ENCODE measurements at regions not wholly inside any gene's neighbourhood (a gene's known extent, or its start where the extent isn't known, plus 50 kb on each side); places are given as distances from the start of the nearest gene placed in this dataset.
"Not testable (repeated sequence)": the region's sequence is repeated elsewhere in the genome, so short reads cannot be mapped to it uniquely, and the experiment has no call there.

DNA sequence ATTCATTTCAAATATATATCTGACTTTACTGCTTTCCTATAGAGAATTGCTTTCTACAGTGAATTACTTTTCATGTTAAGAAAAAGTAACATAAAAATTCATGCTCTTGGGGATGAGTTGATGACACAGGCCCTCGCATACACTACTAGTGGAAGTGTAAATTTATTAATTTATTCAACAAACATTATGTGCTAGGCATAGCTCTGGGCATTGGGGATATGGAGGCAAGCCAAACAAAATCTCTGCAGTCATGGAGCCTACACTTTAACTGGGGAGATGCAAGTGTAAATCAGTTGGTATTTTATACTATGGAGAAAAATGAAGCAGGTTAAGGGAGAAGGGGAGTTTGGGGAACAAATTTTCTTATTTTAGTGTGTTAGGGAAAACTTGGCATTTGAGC, 340.7 kb downstream of the RAP2B start:
- no peaks in the 10 kb centered on the region for H3K36me3 ChIP-seq (ENCODE audit: control insufficient read depth in 3 of 3, insufficient read depth in 3 of 3, low read length in 3 of 3)
- no peak overlapping the region for H3K27ac ChIP-seq (ENCODE audit: low read depth, low read length)
- H3K4me3 ChIP-seq (ENCODE audit: low read length in 3 of 3): no peak overlapping the region
- no peaks in the 10 kb centered on the region for H3K4me1 ChIP-seq (ENCODE audit: control insufficient read depth in 3 of 3, insufficient read depth in 3 of 3, low read length in 3 of 3)
- no peaks in the 10 kb centered on the region for H3K9me3 ChIP-seq (ENCODE audit: control insufficient read depth in 3 of 3, low read length in 3 of 3)
- H3K9ac ChIP-seq (ENCODE audit: low read depth in 1 of 3, low read length in 3 of 3): no peak overlapping the region
- H3K27me3 ChIP-seq (ENCODE audit: control insufficient read depth in 3 of 3, insufficient read depth in 3 of 3, low read length in 3 of 3): no peaks in the 10 kb centered on the region

DNA sequence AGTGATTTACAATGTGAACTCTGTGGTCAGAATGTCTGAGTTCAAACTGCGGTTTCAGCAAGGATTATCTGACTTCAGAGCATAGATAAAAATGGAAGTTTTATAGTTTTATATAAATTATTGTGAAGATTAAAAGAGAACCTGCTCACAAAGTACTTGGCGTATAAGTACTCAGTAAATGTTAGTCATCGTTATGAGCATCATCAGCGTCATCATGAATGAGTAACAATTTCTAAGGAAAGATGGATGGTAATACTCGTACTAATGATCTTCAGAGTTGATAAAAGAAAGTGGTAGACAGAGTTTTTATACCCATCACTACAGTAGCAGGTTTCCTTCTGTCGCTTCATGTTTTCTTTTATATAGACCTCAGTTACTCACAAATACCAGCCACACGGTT, 341.8 kb downstream of the RAP2B start:
- Histone ChIP-seq H3K9me3 (ENCODE audit: control insufficient read depth in 3 of 3, low read length in 3 of 3) (no peaks in the 10 kb centered on the region), H3K27me3 (ENCODE audit: control insufficient read depth in 3 of 3, insufficient read depth in 3 of 3, low read length in 3 of 3) (no peaks in the 10 kb centered on the region), H3K9ac (ENCODE audit: low read depth in 1 of 3, low read length in 3 of 3) (no peak overlapping the region), H3K27ac (ENCODE audit: low read depth, low read length) (no peak overlapping the region), H3K36me3 (ENCODE audit: control insufficient read depth in 3 of 3, insufficient read depth in 3 of 3, low read length in 3 of 3) (no peaks in the 10 kb centered on the region), H3K4me3 (ENCODE audit: low read length in 3 of 3) (no peak overlapping the region), H3K4me1 (ENCODE audit: control insufficient read depth in 3 of 3, insufficient read depth in 3 of 3, low read length in 3 of 3) (no peaks in the 10 kb centered on the region)

DNA sequence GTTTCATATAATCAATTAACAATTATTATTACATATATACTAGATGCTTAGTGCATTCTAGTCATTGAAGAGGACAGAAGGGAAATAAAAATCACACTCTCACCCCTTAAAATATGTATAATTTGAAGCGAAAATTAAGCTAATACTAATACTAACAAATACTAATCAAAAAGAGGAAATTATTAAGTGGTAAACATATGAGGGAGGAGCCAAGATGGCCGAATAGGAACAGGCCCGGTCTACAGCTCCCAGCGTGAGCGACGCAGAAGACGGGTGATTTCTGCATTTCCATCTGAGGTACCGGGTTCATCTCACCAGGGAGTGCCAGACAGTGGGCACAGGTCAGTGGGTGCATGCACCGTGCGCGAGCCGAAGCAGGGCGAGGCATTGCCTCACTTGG, 344.2 kb downstream of the RAP2B start:
- H3K27ac ChIP-seq (ENCODE audit: low read depth, low read length); H3K4me3 ChIP-seq (ENCODE audit: low read length in 3 of 3); H3K27me3 ChIP-seq (ENCODE audit: control insufficient read depth in 3 of 3, insufficient read depth in 3 of 3, low read length in 3 of 3); H3K36me3 ChIP-seq (ENCODE audit: control insufficient read depth in 3 of 3, insufficient read depth in 3 of 3, low read length in 3 of 3); H3K9me3 ChIP-seq (ENCODE audit: control insufficient read depth in 3 of 3, low read length in 3 of 3); H3K9ac ChIP-seq (ENCODE audit: low read depth in 1 of 3, low read length in 3 of 3); H3K4me1 ChIP-seq (ENCODE audit: control insufficient read depth in 3 of 3, insufficient read depth in 3 of 3, low read length in 3 of 3): not testable (repeated sequence)

DNA sequence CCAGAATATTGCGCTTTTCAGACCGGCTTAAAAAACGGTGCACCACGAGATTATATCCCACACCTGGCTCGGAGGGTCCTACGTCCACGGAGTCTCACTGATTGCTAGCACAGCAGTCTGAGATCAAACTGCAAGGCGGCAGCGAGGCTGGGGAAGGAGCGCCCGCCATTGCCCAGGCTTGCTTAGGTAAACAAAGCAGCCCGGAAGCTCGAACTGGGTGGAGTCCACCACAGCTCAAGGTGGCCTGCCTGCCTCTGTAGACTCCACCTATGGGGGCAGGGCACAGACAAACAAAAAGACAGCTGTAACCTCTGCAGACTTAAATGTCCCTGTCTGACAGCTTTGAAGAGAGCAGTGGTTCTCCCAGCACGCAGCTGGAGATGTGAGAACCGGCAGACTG, 344.7 kb downstream of the RAP2B start:
- not testable (repeated sequence) for H3K9me3 ChIP-seq (ENCODE audit: control insufficient read depth in 3 of 3, low read length in 3 of 3); H3K27ac ChIP-seq (ENCODE audit: low read depth, low read length); H3K36me3 ChIP-seq (ENCODE audit: control insufficient read depth in 3 of 3, insufficient read depth in 3 of 3, low read length in 3 of 3); H3K4me3 ChIP-seq (ENCODE audit: low read length in 3 of 3); H3K27me3 ChIP-seq (ENCODE audit: control insufficient read depth in 3 of 3, insufficient read depth in 3 of 3, low read length in 3 of 3); H3K4me1 ChIP-seq (ENCODE audit: control insufficient read depth in 3 of 3, insufficient read depth in 3 of 3, low read length in 3 of 3); H3K9ac ChIP-seq (ENCODE audit: low read depth in 1 of 3, low read length in 3 of 3)

DNA sequence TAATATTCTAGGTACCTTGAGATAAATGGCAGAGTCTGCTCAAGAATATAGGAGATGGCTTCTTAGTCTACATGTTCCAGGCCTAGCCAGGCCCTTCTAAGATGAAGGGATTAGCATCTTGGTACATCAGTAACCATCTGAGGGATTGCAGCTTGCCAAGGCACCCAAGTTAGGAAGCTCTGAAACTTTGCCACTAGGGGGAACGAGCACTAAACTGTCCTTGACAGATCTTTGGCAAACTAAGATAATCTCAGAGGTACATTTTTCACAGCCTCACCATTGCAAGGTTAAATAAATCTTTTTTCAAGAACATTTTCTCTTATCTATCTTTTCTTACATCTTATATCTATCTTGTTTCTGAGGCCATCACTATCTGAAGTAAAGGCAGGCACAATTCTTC, 351.2 kb downstream of the RAP2B start:
- no peaks in the 10 kb centered on the region for H3K36me3 ChIP-seq (ENCODE audit: control insufficient read depth in 3 of 3, insufficient read depth in 3 of 3, low read length in 3 of 3)
- H3K4me3 ChIP-seq (ENCODE audit: low read length in 3 of 3): no peak overlapping the region
- H3K4me1 ChIP-seq (ENCODE audit: control insufficient read depth in 3 of 3, insufficient read depth in 3 of 3, low read length in 3 of 3): no peaks in the 10 kb centered on the region
- H3K9ac ChIP-seq (ENCODE audit: low read depth in 1 of 3, low read length in 3 of 3): no peak overlapping the region
- H3K27me3 ChIP-seq (ENCODE audit: control insufficient read depth in 3 of 3, insufficient read depth in 3 of 3, low read length in 3 of 3): no peaks in the 10 kb centered on the region
- H3K9me3 ChIP-seq (ENCODE audit: control insufficient read depth in 3 of 3, low read length in 3 of 3): no peaks in the 10 kb centered on the region
- H3K27ac ChIP-seq (ENCODE audit: low read depth, low read length): no peak overlapping the region

DNA sequence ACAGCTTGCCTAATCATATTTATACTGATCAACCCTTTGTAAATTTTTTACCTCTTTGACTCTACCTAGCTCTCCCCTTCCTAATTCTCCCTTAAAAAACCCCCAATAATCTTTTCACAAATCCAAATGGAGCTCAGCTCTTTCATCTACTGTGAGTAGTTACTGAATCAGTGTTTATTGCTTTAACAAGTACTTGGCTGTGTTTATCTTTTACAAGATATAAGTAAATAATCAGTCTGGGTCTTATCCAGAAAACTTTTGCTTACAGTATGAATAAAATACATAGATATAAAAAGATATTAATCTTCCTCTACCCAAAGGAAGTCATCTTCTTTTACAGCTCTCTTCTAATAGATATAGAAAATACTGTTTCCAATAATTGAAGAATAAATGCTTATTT, 366.4 kb downstream of the RAP2B start:
- H3K36me3 ChIP-seq (ENCODE audit: control insufficient read depth in 3 of 3, insufficient read depth in 3 of 3, low read length in 3 of 3): no peaks in the 10 kb centered on the region

DNA sequence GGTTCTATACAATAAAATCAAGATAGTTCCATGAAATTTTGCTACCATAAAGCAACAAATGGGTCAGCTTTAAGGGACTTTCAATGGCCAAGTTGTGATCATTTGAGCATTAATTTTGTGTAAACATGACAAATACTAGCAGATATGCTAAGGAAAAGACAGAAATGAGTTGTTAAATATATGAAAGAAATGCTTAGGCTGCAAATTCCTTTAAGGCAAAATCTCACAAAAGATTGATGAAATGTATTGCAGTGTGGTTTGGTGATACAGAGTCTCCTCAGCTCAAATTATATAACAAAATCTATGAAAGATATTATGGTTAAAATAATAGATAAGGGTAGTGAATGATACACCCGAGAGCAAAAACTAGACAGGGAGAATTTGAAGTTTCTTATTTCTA, 377.2 kb downstream of the RAP2B start:
- Histone ChIP-seq H3K27me3 (ENCODE audit: control insufficient read depth in 3 of 3, insufficient read depth in 3 of 3, low read length in 3 of 3) (no peaks in the 10 kb centered on the region), H3K9ac (ENCODE audit: low read depth in 1 of 3, low read length in 3 of 3) (no peak overlapping the region), H3K4me1 (ENCODE audit: control insufficient read depth in 3 of 3, insufficient read depth in 3 of 3, low read length in 3 of 3) (no peaks in the 10 kb centered on the region), H3K9me3 (ENCODE audit: control insufficient read depth in 3 of 3, low read length in 3 of 3) (no peaks in the 10 kb centered on the region), H3K36me3 (ENCODE audit: control insufficient read depth in 3 of 3, insufficient read depth in 3 of 3, low read length in 3 of 3) (no peaks in the 10 kb centered on the region), H3K27ac (ENCODE audit: low read depth, low read length) (no peak overlapping the region), H3K4me3 (ENCODE audit: low read length in 3 of 3) (no peak overlapping the region)

More for the DNA sequence above, 366.4 kb downstream of the RAP2B start:
- H3K27me3 ChIP-seq (ENCODE audit: control insufficient read depth in 3 of 3, insufficient read depth in 3 of 3, low read length in 3 of 3): no peaks in the 10 kb centered on the region
- no peaks in the 10 kb centered on the region for H3K9me3 ChIP-seq (ENCODE audit: control insufficient read depth in 3 of 3, low read length in 3 of 3)
- H3K27ac ChIP-seq (ENCODE audit: low read depth, low read length): no peak overlapping the region
- H3K9ac ChIP-seq (ENCODE audit: low read depth in 1 of 3, low read length in 3 of 3): no peak overlapping the region
- H3K4me1 ChIP-seq (ENCODE audit: control insufficient read depth in 3 of 3, insufficient read depth in 3 of 3, low read length in 3 of 3): no peaks in the 10 kb centered on the region
- H3K4me3 ChIP-seq (ENCODE audit: low read length in 3 of 3): no peak overlapping the region

DNA sequence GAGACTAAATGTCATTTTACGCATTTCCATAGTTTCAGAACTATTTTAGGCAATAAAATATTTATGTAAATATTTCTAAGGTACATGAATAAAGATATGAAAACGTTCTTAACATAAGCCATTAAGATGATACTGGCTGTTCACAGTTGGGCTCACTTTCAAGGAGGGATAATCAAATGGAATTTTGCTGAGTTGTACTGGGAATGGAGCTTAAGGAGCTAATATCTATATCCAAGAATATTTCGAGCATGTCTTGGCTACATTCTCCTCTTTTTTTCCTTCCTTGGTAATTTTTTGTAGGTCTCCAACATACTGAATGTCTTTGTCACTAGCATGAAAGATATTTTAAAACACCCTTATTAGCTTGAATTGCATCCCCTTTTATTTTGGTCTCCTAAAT, 383.4 kb downstream of the RAP2B start:
- Histone ChIP-seq H3K27ac (ENCODE audit: low read depth, low read length) (no peak overlapping the region), H3K36me3 (ENCODE audit: control insufficient read depth in 3 of 3, insufficient read depth in 3 of 3, low read length in 3 of 3) (no peaks in the 10 kb centered on the region)

DNA sequence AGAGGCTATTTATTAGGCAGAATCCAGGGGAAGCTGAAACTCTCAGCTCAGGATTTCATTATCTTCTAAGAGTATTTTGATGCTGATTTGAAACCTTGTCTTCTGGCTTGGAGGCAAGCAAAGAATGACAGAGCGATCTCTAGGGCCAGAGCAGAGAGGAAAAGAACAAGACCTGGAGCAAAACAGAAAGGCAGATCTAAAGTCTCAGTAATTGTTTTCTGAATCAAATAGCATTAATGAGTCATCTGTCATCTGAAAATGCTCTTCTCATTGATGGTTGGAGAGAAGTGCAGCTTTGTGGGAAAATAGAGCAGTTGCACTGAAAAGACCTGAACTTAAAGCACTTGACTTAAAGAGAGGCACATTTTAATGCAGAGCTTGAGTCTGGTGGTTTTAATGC, 385.9 kb downstream of the RAP2B start:
- Histone ChIP-seq H3K27me3 (ENCODE audit: control insufficient read depth in 3 of 3, insufficient read depth in 3 of 3, low read length in 3 of 3) (no peaks in the 10 kb centered on the region), H3K36me3 (ENCODE audit: control insufficient read depth in 3 of 3, insufficient read depth in 3 of 3, low read length in 3 of 3) (no peaks in the 10 kb centered on the region), H3K4me1 (ENCODE audit: control insufficient read depth in 3 of 3, insufficient read depth in 3 of 3, low read length in 3 of 3) (no peaks in the 10 kb centered on the region), H3K9ac (ENCODE audit: low read depth in 1 of 3, low read length in 3 of 3) (no peak overlapping the region), H3K9me3 (ENCODE audit: control insufficient read depth in 3 of 3, low read length in 3 of 3) (no peaks in the 10 kb centered on the region), H3K4me3 (ENCODE audit: low read length in 3 of 3) (no peak overlapping the region), H3K27ac (ENCODE audit: low read depth, low read length) (no peak overlapping the region)

More for the DNA sequence above, 383.4 kb downstream of the RAP2B start:
- no peaks in the 10 kb centered on the region for H3K27me3 ChIP-seq (ENCODE audit: control insufficient read depth in 3 of 3, insufficient read depth in 3 of 3, low read length in 3 of 3)
- H3K4me3 ChIP-seq (ENCODE audit: low read length in 3 of 3): no peak overlapping the region
- H3K9me3 ChIP-seq (ENCODE audit: control insufficient read depth in 3 of 3, low read length in 3 of 3): no peaks in the 10 kb centered on the region
- H3K9ac ChIP-seq (ENCODE audit: low read depth in 1 of 3, low read length in 3 of 3): no peak overlapping the region
- H3K4me1 ChIP-seq (ENCODE audit: control insufficient read depth in 3 of 3, insufficient read depth in 3 of 3, low read length in 3 of 3): no peaks in the 10 kb centered on the region

DNA sequence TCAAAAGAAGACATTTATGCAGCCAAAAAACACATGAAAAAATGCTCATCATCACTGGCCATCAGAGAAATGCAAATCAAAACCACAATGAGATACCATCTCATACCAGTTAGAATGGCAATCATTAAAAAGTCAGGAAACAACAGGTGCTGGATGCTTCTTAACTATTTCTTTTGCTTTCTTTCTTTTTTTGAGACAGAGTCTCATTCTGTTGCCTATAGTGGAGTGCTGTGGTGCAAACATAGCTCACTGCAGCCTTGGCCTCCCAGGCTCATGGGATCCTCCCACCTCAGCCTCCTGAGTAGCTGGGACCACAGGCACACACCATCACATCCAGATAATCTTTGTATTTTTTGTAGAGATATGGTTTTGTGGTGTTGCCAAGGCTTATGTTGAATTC, 387.7 kb downstream of the RAP2B start:
- not testable (repeated sequence) for H3K27ac ChIP-seq (ENCODE audit: low read depth, low read length); H3K4me1 ChIP-seq (ENCODE audit: control insufficient read depth in 3 of 3, insufficient read depth in 3 of 3, low read length in 3 of 3); H3K4me3 ChIP-seq (ENCODE audit: low read length in 3 of 3); H3K9ac ChIP-seq (ENCODE audit: low read depth in 1 of 3, low read length in 3 of 3); H3K36me3 ChIP-seq (ENCODE audit: control insufficient read depth in 3 of 3, insufficient read depth in 3 of 3, low read length in 3 of 3); H3K27me3 ChIP-seq (ENCODE audit: control insufficient read depth in 3 of 3, insufficient read depth in 3 of 3, low read length in 3 of 3); H3K9me3 ChIP-seq (ENCODE audit: control insufficient read depth in 3 of 3, low read length in 3 of 3)
